Astrocyte (in vitro differentiated cells and primary cell): ENCODE measurements at regions not wholly inside any gene's neighbourhood (a gene's known extent, or its start where the extent isn't known, plus 50 kb on each side); places are given as distances from the start of the nearest gene placed in this dataset.

Source experiments
- EZH2 ChIP-seq: IDR thresholded peaks from 2 replicates; pipeline ENCODE4 v1.6.1; 2012; ENCODE audit warnings: mild to moderate bottlenecking, low read length, inconsistent platforms; ENCODE audit not compliant: insufficient read depth
- TF ChIP-seq, protein P1 (sequence below): IDR thresholded peaks from 2 replicates; pipeline ENCODE4 v1.5.1; 2011; ENCODE audit warnings: low read depth, mild to moderate bottlenecking, inconsistent platforms, low read length, moderate library complexity; ENCODE audit not compliant: insufficient read depth

GRCh38 chr18:68428661-68429060 is 286.2 kb downstream of the TMX3 start:
- TF ChIP-seq, protein P1, sequence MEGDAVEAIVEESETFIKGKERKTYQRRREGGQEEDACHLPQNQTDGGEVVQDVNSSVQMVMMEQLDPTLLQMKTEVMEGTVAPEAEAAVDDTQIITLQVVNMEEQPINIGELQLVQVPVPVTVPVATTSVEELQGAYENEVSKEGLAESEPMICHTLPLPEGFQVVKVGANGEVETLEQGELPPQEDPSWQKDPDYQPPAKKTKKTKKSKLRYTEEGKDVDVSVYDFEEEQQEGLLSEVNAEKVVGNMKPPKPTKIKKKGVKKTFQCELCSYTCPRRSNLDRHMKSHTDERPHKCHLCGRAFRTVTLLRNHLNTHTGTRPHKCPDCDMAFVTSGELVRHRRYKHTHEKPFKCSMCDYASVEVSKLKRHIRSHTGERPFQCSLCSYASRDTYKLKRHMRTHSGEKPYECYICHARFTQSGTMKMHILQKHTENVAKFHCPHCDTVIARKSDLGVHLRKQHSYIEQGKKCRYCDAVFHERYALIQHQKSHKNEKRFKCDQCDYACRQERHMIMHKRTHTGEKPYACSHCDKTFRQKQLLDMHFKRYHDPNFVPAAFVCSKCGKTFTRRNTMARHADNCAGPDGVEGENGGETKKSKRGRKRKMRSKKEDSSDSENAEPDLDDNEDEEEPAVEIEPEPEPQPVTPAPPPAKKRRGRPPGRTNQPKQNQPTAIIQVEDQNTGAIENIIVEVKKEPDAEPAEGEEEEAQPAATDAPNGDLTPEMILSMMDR, result no peak
- no peak for TF ChIP-seq EZH2
